Activated CD8-positive, alpha-beta memory T cell treated with anti-CD3 and anti-CD28 coated beads, Interleukin-2, amount 10 ng/mL, durations not matched to agents 7 days and 5 days (primary cell): ENCODE measurements at regions not wholly inside any gene's neighbourhood (a gene's known extent, or its start where the extent isn't known, plus 50 kb on each side); places are given as distances from the start of the nearest gene placed in this dataset.
"Not testable (repeated sequence)": the region's sequence is repeated elsewhere in the genome, so short reads cannot be mapped to it uniquely, and the experiment has no call there.

Experiments used
- ATAC-seq: fragments of 150-1000 bp; cut with Tn5 transposase; one replicate; pipeline ENCODE4 v1.10.0; 2021; ENCODE audit warnings: moderate library complexity
- CTCF ChIA-PET: fragments of 350-600 bp; sonication (Branson Sonifier 250); formaldehyde crosslinking; loops from one replicate; lab custom pipeline; 2021; ENCODE audit warnings: antibody characterized with exemption; lab: Charles Lee
- DNase-seq: peaks from one replicate; pipeline ENCODE4 v3.0.0-alpha.2; 2020
- H3K27ac Mint-ChIP-seq: one replicate; pipeline ENCODE4 v1.8.0; 2021; ENCODE audit warnings: mild to moderate bottlenecking, mixed read lengths
- H3K27me3 Mint-ChIP-seq: one replicate; pipeline ENCODE4 v1.8.0; 2021; ENCODE audit warnings: mixed read lengths
- H3K36me3 Mint-ChIP-seq: one replicate; pipeline ENCODE4 v1.8.0; 2021; ENCODE audit warnings: mild to moderate bottlenecking, mixed read lengths
- H3K4me1 Mint-ChIP-seq: one replicate; pipeline ENCODE4 v1.8.0; 2021; ENCODE audit warnings: mixed read lengths
- H3K4me3 Mint-ChIP-seq: one replicate; pipeline ENCODE4 v1.8.0; 2021; ENCODE audit warnings: mild to moderate bottlenecking, moderate library complexity, mixed read lengths
- H3K9me3 Mint-ChIP-seq: one replicate; pipeline ENCODE4 v1.8.0; 2022; ENCODE audit warnings: low read depth, mixed read lengths

DNA sequence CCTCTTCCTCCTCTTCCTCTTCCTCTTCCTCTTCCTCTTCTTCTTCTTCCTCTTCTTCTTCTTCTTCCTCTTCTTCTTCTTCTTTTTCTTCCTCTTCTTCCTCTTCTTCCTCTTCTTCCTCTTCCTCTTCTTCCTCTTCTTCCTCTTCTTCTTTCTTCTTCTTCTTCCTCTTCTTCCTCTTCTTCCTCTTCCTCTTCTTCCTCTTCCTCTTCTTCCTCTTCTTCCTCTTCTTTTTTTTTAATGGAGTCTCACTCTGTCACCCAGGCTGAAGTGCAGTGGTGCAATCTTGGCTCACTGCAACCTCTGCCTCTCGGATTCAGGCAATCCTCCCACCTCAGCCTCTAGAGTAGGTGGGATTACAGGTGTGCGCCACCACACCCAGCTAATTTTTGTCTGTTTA is 79.8 kb upstream of the SLC30A5 start:
- H3K4me3 Mint-ChIP-seq, CTCF ChIA-PET, H3K36me3 Mint-ChIP-seq, DNase-seq, ATAC-seq, H3K9me3 Mint-ChIP-seq, H3K27ac Mint-ChIP-seq, H3K4me1 Mint-ChIP-seq: not testable (repeated sequence)
- peaks cover 19% of the 10 kb centered on the region for H3K27me3 Mint-ChIP-seq

DNA sequence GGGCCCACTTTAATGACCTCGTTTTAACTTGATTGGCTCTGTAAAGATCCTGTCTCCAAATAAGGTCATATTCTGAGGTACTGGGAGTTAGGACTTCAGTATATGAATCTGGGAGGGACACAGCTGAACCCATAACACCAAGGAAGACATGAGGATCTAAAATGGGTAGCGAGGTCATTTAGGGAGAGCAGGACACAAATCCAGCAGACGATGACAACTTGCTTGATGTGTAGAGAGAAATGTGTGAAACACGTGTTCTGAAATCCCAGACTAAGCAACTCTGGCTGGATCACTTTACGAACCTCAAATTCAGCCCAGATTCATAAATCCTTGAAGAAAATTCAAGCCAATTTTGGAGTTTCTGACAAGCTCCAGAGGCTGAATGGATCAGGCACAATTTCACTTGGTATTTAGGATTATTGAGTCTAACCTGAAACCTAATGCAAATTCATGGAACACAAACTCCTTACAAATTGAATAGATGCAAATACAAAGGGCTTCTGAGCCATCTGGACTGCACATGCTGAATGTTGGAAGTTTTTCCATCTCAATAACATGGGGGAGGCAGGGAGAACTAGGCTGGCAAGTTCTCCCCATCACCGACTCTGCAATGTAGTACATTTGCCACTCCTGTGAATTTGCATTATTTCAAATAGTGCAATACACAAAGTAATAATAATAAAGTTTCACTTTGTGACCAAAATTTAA is 74.0 kb upstream of the SLC30A5 start:
- DNase-seq = no peak
- Mint-ChIP-seq H3K4me1 (no peaks in the 10 kb centered on the region), H3K9me3 (no peaks in the 10 kb centered on the region), H3K27me3 (peaks cover 18% of the 10 kb centered on the region), H3K36me3 (no peaks in the 10 kb centered on the region), H3K27ac (no peak overlapping the region), H3K4me3 (no peak overlapping the region)
- ATAC-seq = no peak
- CTCF ChIA-PET = no interaction called here

DNA sequence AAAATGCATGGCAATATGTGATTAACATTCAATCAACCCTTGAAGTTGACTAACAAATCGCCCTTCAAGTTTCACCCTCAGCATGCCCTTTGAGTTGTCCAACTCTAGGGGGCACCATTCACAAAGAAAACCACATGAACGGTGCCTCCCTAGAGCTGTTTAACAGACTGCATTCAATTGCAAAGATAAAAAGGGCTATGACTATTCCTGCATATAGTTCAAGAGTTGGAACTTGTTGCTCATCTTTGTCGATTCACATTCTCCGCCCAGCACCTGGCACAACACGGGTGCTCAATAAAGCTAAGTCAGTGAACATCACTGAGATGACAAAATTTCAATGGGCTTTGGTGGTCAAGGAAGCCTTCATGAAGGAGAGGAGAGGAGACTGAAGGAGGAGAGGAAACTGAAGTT is 69.6 kb upstream of the SLC30A5 start:
- CTCF ChIA-PET = interaction anchor here (1.0 to 1.6 kb wide), 5 partner anchors 18 to 723 kb away, joined by 3 to 5 read pairs (median 3); no protein-coding TSS in a partner anchor
- Mint-ChIP-seq H3K27ac (no peak overlapping the region), H3K27me3 (peaks cover 15% of the 10 kb centered on the region), H3K4me3 (no peak overlapping the region), H3K36me3 (no peaks in the 10 kb centered on the region), H3K9me3 (no peaks in the 10 kb centered on the region), H3K4me1 (no peaks in the 10 kb centered on the region)
- DNase-seq (peak; percentile 46), ATAC-seq (peak; percentile 68)

DNA sequence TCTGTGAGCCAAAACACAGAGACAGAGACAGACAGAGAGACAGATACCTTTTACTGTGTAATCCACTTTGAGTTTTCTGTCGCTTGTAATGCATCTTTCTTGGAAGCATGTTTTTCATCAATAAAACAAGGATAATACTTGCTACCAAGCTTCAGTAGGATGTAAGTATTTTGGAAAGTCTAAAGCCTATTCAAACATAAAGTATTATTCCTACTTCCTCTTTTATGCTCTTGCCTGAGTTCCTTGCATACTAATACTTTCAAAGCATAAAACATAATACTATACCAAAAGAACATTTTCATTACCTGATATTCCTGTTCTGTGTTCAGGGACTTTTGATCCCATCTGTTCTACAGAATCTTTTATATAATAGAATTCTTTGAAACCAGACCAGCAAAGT is 64.5 kb upstream of the SLC30A5 start:
- no peak overlapping the region for H3K4me3 Mint-ChIP-seq
- peaks cover 12% of the 10 kb centered on the region for H3K27me3 Mint-ChIP-seq
- no peak overlapping the region for H3K27ac Mint-ChIP-seq
- no peaks in the 10 kb centered on the region for H3K36me3 Mint-ChIP-seq
- H3K4me1 Mint-ChIP-seq = no peaks in the 10 kb centered on the region
- CTCF ChIA-PET = no interaction called here
- no peaks in the 10 kb centered on the region for H3K9me3 Mint-ChIP-seq
- DNase-seq = no peak
- no peak for ATAC-seq

DNA sequence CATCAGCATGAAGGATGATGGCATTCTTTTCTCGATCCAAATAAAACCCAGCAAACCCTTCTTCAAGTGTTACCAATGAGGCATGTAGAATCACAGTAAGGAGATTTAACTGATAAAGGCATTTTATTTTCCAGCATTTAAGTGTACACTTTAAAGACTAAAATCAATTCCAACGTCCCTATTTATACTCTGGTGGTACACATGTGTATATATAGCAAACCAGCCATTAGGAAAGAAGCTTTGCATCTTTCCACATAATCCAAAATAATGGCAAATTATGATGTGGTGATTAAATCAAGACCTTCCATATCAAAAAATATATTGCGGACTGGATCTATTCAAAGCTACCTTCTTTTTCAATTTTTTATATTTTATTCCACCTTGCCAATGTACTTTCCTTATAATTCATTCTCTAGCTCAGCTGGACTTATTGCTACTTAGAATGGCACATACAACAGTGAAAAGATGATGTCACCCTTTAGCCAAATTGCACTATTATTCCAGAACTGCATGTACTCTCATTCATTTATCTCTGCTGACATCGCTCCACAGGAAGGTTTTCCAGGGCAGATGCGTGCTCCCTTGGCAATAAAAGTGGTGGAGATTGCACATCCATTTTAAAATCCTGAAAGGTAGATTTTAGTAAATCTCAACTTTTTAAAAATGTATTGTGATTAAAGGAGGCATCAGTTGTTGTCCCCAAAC is 63.3 kb upstream of the SLC30A5 start:
- CTCF ChIA-PET = no interaction called here

DNA sequence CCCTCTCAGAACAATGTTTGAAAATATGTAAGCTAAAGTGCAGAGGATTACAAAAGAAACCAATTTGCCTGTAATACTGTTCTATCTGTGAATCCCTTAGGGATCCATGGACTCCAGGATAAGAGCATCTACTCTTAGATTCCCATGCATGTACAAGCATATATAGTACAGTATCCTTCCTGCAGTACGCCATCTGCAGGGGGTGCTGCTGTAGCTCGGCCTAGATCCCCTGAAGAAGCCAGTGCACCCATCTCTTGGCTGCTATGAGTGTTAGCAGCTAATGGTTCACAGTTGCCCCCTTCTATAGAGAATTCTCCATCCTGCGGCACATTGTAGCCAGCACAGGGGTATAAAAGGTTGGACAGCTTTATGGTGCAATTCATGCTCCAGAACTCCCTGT is 61.8 kb upstream of the SLC30A5 start:
- Mint-ChIP-seq H3K27me3 (peaks cover 17% of the 10 kb centered on the region), H3K4me1 (no peaks in the 10 kb centered on the region), H3K36me3 (no peaks in the 10 kb centered on the region), H3K9me3 (no peaks in the 10 kb centered on the region), H3K27ac (no peak overlapping the region), H3K4me3 (no peak overlapping the region)
- ATAC-seq (no peak), DNase-seq (no peak)
- CTCF ChIA-PET = interaction anchor here (1.6 kb wide), 1 partner anchor 11 kb away, joined by 4 read pairs; no protein-coding TSS in a partner anchor

More for the DNA sequence above, 63.3 kb upstream of the SLC30A5 start:
- Mint-ChIP-seq H3K27me3 (peaks cover 12% of the 10 kb centered on the region), H3K36me3 (no peaks in the 10 kb centered on the region), H3K9me3 (no peaks in the 10 kb centered on the region), H3K4me1 (no peaks in the 10 kb centered on the region), H3K4me3 (no peak overlapping the region), H3K27ac (no peak overlapping the region)
- ATAC-seq (no peak), DNase-seq (no peak)

DNA sequence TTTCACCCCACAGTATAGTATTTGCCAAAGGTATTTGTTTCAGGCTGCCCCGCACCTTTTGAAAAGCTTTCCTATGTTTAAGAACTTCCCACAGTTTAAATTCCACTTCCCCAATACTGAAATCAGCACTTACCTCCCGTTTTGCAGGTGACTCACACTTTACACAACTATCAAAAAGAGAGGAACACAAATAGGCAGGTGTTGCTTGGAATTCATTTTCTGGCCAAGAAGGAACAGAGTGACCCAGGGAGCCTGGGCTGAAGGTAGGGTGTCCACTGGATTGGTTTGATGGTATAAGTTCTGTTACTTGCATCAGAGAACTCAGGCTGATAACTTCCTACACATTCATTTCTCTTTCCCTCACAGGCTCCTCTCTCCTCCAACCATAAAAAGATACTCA is 60.1 kb upstream of the SLC30A5 start:
- DNase-seq = no peak
- ATAC-seq = no peak
- H3K27ac Mint-ChIP-seq = no peak overlapping the region
- H3K4me3 Mint-ChIP-seq = no peak overlapping the region
- no peaks in the 10 kb centered on the region for H3K36me3 Mint-ChIP-seq
- CTCF ChIA-PET = interaction anchor here (1.4 to 1.7 kb wide), 3 partner anchors 9 to 11 kb away, joined by 3 to 4 read pairs (median 4); no protein-coding TSS in a partner anchor
- no peaks in the 10 kb centered on the region for H3K9me3 Mint-ChIP-seq
- peaks cover 13% of the 10 kb centered on the region for H3K27me3 Mint-ChIP-seq
- no peaks in the 10 kb centered on the region for H3K4me1 Mint-ChIP-seq

DNA sequence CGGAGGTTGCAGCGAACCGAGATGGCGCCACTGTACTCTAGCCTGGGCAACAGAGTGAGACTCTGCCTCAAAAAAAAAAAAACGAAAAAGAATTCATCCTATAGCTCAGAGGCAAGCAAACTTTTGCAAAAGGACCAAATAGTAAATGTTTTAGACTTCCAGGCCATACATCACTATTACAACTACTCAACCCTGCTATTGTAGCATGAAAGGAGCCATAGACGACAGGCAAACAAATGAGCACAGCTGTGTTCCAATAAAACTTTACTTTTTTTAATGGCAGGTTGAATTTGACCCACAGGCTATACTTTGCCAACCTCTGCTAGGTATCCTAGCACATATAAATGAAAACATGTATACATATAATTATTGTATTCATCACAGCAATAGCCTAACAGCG is 58.9 kb upstream of the SLC30A5 start:
- H3K4me3 Mint-ChIP-seq = no peak overlapping the region
- ATAC-seq (no peak), DNase-seq (no peak)
- H3K9me3 Mint-ChIP-seq = no peaks in the 10 kb centered on the region
- H3K4me1 Mint-ChIP-seq = no peaks in the 10 kb centered on the region
- H3K27me3 Mint-ChIP-seq = peaks cover 11% of the 10 kb centered on the region
- no peak overlapping the region for H3K27ac Mint-ChIP-seq
- CTCF ChIA-PET = interaction anchor here (1.7 kb wide), 1 partner anchor 10 kb away, joined by 4 read pairs; no protein-coding TSS in a partner anchor
- no peaks in the 10 kb centered on the region for H3K36me3 Mint-ChIP-seq

DNA sequence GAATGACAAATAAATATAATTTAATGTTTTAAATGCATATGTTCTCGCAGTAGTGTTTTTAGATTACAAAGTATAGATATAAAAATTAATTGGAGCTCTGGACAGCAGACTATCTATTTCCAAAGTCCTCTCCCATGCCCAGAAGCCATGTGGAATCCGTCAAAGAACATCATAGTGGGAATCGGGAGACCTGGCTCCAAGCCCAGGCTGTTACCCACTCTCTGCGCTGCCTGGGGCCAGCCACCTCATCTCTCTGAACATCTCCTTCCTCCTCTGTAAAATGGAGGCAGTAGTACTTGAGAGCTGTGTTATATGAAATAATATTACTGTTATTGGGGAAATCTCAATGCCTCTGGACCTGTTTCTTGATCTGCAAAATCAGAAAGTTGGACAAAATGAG is 58.1 kb upstream of the SLC30A5 start:
- Mint-ChIP-seq H3K4me1 (no peaks in the 10 kb centered on the region), H3K27ac (no peak overlapping the region), H3K36me3 (no peaks in the 10 kb centered on the region), H3K27me3 (peaks cover 5% of the 10 kb centered on the region), H3K4me3 (no peak overlapping the region), H3K9me3 (no peaks in the 10 kb centered on the region)
- CTCF ChIA-PET = interaction anchor here (0.7 to 1.7 kb wide), 2 partner anchors 9 to 274 kb away, joined by 3 to 4 read pairs; no protein-coding TSS in a partner anchor
- DNase-seq = no peak
- no peak for ATAC-seq

DNA sequence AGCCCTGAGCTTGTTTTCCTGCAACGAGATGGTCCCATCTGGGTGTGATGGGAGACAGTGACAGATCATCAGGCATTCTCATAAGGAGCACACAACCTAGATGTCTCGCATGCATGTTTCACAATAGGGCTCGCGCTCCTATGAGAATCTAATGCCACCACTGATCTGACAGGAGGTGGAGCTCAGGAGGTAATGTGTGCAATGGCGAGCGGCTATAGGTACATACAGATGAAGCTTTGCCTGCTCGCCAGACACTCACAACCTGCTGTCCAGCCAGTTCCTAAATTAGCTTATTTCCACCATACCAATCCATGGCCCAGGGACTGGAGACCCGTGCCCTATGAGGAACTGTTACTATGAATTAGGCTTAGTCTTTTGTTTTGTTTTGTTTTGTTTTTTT is 55.3 kb upstream of the SLC30A5 start:
- H3K27me3 Mint-ChIP-seq = peaks cover 5% of the 10 kb centered on the region
- no peak overlapping the region for H3K4me3 Mint-ChIP-seq
- no peaks in the 10 kb centered on the region for H3K9me3 Mint-ChIP-seq
- CTCF ChIA-PET = no interaction called here
- no peaks in the 10 kb centered on the region for H3K36me3 Mint-ChIP-seq
- no peak overlapping the region for H3K27ac Mint-ChIP-seq
- peaks cover 10% of the 10 kb centered on the region for H3K4me1 Mint-ChIP-seq
- DNase-seq = no peak
- no peak for ATAC-seq

DNA sequence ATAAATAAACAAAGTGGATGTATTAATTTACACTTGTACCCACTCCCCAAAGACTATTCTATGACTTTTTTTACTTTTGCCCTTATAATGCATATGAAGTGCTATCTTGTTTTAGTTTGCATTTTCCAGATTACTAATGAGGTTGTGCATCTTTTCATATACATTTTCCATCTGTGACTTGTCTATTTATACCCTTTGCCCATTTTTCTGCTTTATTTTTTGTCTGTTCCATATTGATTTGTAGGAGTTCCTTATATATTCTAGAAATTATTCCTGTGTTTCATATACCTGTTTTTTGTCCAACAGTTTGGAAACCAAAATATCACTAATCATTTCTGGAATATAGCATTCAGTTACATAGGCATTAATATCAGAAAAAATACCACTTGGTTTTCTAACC is 54.0 kb upstream of the SLC30A5 start:
- Mint-ChIP-seq H3K4me3 (no peak overlapping the region), H3K4me1 (peaks cover 14% of the 10 kb centered on the region), H3K27me3 (peaks cover 5% of the 10 kb centered on the region), H3K27ac (no peak overlapping the region), H3K9me3 (no peaks in the 10 kb centered on the region), H3K36me3 (no peaks in the 10 kb centered on the region)
- no peak for ATAC-seq
- DNase-seq = no peak
- CTCF ChIA-PET = no interaction called here

DNA sequence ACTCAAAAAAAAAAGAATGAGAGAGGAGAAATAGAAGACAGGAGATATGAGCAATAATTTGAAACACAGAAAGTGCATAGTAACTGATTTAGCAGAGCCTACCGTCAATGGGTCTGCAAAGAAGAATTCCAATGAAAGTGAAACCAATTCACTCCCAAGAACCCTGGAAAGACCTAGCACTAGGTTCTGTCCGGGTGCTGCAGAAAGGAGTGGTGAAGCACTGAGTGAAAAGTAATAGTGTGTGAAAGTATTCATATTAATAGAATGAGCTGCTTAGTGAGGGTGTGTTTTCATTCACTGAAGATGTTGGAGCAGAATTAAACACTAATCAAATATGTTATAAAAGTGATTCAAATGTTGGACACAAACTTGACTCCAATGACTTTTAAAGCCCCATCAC is 51.3 kb upstream of the SLC30A5 start:
- ATAC-seq = peak; percentile 27
- Mint-ChIP-seq H3K4me1 (peaks cover 17% of the 10 kb centered on the region), H3K9me3 (no peaks in the 10 kb centered on the region), H3K4me3 (no peak overlapping the region), H3K36me3 (no peaks in the 10 kb centered on the region), H3K27ac (peak overlapping the region; percentile 89), H3K27me3 (no peaks in the 10 kb centered on the region)
- CTCF ChIA-PET = interaction anchor here (0.9 to 2.8 kb wide), 14 partner anchors 10 to 329 kb away, joined by 3 to 25 read pairs (median 3); partner anchors contain the start of genes AK6, RAD17, SLC30A5 and TAF9
- no peak for DNase-seq

DNA sequence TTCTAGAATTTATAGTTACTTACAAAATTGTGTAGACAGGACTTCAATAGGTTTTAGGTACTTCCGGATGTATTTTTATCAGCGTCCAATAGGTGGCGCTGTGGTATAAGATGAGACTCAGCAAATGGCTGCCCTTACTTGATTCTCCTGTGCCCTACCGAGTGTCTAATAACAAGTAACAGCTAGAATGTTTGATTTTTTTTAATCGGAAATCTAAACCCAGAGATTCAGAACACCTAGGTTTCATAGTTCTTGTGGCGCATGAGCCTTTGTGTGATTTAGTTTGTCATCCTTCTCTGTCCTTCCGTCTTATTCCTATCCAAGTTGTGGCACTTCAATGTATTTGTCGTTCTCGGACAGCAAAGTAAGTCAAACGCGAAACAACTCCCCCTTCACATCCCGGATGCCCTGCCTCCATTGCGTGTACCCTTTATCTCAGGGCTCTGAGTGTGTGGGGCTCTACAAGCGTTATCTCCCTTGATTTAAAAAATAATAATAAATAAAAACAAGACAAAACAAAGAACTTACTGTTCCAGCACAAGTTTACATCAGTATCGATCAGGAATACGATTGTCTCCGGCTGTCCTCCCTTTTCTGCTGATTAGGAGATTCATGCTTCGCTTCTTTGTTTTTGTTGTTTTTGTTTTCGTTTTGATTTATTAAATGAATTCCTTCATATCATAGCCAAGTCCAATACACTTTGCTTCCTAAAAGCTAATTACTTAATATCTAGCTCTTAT is 50.7 kb upstream of the SLC30A5 start:
- ATAC-seq (peak; percentile 97), DNase-seq (peak; percentile 87)
- H3K4me3 Mint-ChIP-seq = peak overlapping the region; percentile 78
- H3K27me3 Mint-ChIP-seq = no peaks in the 10 kb centered on the region
- H3K4me1 Mint-ChIP-seq = peaks cover 17% of the 10 kb centered on the region
- H3K27ac Mint-ChIP-seq = peak overlapping the region; percentile 89
- CTCF ChIA-PET = interaction anchor here (0.8 to 2.8 kb wide), 17 partner anchors 10 to 329 kb away, joined by 3 to 25 read pairs (median 3); partner anchors contain the start of genes AK6, RAD17, SLC30A5 and TAF9
- no peaks in the 10 kb centered on the region for H3K36me3 Mint-ChIP-seq
- H3K9me3 Mint-ChIP-seq = no peaks in the 10 kb centered on the region
